DND-41 (cell line): ENCODE measurements at regions not wholly inside any gene's neighbourhood (a gene's known extent, or its start where the extent isn't known, plus 50 kb on each side); places are given as distances from the start of the nearest gene placed in this dataset.

ENCODE experiments used
- CTCF ChIP-seq: IDR thresholded peaks from 2 replicates; pipeline ENCODE4 v1.5.1; 2012; ENCODE audit warnings: borderline replicate concordance, low read length, moderate library complexity, mild to moderate bottlenecking; ENCODE audit not compliant: poor library complexity, severe bottlenecking; ENCODE audit errors: extremely low read depth
- EZH2 ChIP-seq: IDR thresholded peaks from 3 replicates; pipeline ENCODE4 v1.6.1; 2012; ENCODE audit warnings: borderline replicate concordance, low read depth, mild to moderate bottlenecking, moderate library complexity, low read length, inconsistent platforms; ENCODE audit not compliant: severe bottlenecking

DNA sequence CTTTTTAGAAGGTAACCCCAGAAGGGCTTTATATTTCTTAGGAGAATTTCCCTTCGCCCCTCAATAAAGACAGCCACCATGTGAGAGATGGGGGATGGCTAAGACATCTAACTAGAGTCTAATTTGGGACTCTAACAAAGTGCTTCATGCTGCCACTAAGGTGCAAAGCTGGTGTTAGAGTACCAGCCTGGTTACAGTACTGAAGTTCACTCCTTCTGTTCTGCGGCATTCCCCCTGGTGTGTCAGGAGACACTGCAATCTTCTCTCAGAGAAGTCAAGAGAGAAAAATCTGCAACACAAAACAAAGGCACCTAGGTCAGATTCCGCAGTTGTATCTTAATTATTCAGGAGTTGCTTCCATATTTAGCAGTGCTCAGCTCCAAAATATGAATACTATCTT lies 603.0 kb upstream of the CADM1 start:
- TF ChIP-seq CTCF = no peak
- no peak for TF ChIP-seq EZH2
